ENCODE measurements at regions not wholly inside any gene's neighbourhood (a gene's known extent, or its start where the extent isn't known, plus 50 kb on each side); places are given as distances from the start of the nearest gene placed in this dataset.

DNA sequence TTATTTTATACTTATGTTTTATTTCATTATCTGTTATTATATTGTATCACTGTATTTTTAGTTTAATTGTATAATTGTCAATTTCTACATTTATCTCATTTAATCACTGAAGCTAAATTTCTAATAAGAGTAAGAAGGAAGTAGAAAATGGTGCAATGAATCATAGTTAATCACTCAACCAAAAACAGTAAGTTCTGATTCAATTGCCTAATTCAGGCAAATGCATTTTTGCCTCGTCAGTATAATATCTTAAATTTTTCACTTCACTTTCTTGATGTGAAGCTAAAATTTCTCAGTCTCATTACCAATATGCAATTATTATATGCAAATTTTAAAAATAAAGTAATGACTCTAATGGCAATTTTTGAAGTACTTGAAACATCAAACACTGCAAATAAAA is 340.5 kb upstream of the USP15 start:
- Mint-ChIP-seq H3K4me1 (no peaks in the 10 kb centered on the region), H3K4me3 (no peak overlapping the region), H3K36me3 (no peaks in the 10 kb centered on the region), H3K27ac (no peak overlapping the region), H3K27me3 (ENCODE audit: low read depth) (no peaks in the 10 kb centered on the region), H3K9me3 (peaks cover 18% of the 10 kb centered on the region)
- no peak for DNase-seq (ENCODE audit: low spot score in 2 of 2, unreplicated experiment in 2 of 2)
- TF ChIP-seq, protein P1, sequence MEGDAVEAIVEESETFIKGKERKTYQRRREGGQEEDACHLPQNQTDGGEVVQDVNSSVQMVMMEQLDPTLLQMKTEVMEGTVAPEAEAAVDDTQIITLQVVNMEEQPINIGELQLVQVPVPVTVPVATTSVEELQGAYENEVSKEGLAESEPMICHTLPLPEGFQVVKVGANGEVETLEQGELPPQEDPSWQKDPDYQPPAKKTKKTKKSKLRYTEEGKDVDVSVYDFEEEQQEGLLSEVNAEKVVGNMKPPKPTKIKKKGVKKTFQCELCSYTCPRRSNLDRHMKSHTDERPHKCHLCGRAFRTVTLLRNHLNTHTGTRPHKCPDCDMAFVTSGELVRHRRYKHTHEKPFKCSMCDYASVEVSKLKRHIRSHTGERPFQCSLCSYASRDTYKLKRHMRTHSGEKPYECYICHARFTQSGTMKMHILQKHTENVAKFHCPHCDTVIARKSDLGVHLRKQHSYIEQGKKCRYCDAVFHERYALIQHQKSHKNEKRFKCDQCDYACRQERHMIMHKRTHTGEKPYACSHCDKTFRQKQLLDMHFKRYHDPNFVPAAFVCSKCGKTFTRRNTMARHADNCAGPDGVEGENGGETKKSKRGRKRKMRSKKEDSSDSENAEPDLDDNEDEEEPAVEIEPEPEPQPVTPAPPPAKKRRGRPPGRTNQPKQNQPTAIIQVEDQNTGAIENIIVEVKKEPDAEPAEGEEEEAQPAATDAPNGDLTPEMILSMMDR (IDR thresholded peaks at IDR 0.05; ENCODE audit: unreplicated experiment), result no peak

DNA sequence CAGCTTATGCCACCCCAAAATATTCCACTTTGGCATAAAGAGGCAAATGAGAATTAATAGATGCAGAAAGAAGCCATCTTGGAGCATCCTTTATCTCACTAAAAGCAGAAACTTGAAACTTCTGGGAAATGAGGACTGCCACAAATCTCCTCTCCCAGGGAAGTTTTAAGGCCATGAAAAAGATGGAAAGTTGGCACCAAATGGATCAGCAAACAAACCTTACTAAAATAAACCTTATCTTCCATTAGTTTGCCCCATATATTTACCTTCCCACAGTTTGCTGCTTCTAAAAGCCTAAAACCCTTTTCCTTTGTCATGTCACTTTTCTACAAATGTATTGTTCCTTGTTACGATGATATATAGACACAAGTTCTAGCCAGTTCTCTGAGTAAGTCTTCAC is 340.0 kb upstream of the USP15 start:
- Mint-ChIP-seq H3K4me3 (no peak overlapping the region), H3K9me3 (peaks cover 22% of the 10 kb centered on the region), H3K27me3 (ENCODE audit: low read depth) (no peaks in the 10 kb centered on the region), H3K4me1 (no peaks in the 10 kb centered on the region), H3K27ac (no peak overlapping the region), H3K36me3 (no peaks in the 10 kb centered on the region)
- no peak for DNase-seq (ENCODE audit: low spot score in 2 of 2, unreplicated experiment in 2 of 2)
- TF ChIP-seq, protein P1 (IDR thresholded peaks at IDR 0.05; ENCODE audit: unreplicated experiment), result no peak

DNA sequence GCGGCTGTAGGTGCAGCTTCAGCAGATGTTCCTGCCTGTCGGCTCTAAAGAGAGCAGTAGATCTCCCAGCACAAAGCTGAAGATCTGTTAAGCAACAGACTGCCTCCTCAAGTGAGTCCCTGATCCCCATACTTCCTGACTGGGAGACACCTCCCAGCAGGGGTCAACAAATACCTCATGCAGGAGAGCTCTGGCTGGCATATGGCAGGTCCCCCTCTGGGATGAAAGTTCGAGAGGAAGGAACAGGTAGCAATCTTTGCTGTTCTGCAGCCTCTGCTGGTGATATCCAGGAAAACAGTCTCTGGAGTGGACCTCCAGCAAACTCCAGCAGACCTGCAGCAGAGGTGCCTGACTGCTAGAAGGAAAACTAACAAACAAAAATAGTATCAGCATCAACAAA is 337.1 kb upstream of the USP15 start:
- no peaks in the 10 kb centered on the region for H3K4me1 Mint-ChIP-seq
- TF ChIP-seq, protein P1 (IDR thresholded peaks at IDR 0.05; ENCODE audit: unreplicated experiment), result no peak
- peaks cover 45% of the 10 kb centered on the region for H3K9me3 Mint-ChIP-seq
- H3K27me3 Mint-ChIP-seq (ENCODE audit: low read depth), result no peaks in the 10 kb centered on the region
- no peak for DNase-seq (ENCODE audit: low spot score in 2 of 2, unreplicated experiment in 2 of 2)
- H3K27ac Mint-ChIP-seq, result no peak overlapping the region
- no peaks in the 10 kb centered on the region for H3K36me3 Mint-ChIP-seq
- no peak overlapping the region for H3K4me3 Mint-ChIP-seq

DNA sequence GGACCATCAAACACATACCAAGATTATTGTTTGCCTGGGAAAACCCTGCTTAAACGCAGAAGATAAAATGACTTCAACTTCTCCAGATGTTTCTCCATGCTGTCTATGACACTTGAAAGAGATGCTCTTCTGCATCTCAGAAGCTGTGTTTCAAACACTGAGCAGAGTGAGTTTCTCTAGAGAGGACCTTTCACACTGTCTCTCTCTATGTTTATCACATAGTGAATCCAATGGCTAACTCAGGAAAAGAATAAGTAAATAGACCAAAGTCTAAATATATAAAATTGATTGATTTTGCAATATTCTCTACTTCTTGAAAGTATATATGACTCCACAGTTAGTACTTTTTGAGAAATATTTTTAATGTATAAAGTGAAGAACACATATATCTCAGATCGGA is 325.6 kb upstream of the USP15 start:
- no peaks in the 10 kb centered on the region for H3K36me3 Mint-ChIP-seq
- no peaks in the 10 kb centered on the region for H3K4me1 Mint-ChIP-seq
- peaks cover 1% of the 10 kb centered on the region for H3K27me3 Mint-ChIP-seq (ENCODE audit: low read depth)
- H3K9me3 Mint-ChIP-seq, result peaks cover 5% of the 10 kb centered on the region
- no peak overlapping the region for H3K27ac Mint-ChIP-seq
- no peak overlapping the region for H3K4me3 Mint-ChIP-seq
- no peak for DNase-seq (ENCODE audit: low spot score in 2 of 2, unreplicated experiment in 2 of 2)
- TF ChIP-seq, protein P1 (IDR thresholded peaks at IDR 0.05; ENCODE audit: unreplicated experiment), result no peak

DNA sequence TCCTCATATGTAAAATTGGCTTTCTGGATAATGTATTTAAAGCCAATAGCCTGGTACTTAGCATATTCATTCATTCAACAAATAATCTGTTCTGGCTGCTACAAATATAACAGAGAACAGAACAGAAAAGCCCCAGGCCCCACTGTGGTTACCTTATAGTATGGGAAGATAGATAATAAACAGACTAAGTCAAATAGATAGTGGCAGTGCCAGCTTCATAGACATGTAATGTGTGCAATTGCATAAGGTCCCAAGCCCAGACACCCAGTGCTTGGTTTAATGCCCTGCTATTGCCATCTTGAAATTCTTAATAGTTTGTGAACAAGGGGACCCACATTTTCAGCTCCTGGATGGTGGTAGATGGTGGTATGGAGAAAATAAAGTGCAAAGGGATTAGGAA is 320.2 kb upstream of the USP15 start:
- Mint-ChIP-seq H3K36me3 (no peaks in the 10 kb centered on the region), H3K27me3 (ENCODE audit: low read depth) (peaks cover 1% of the 10 kb centered on the region), H3K9me3 (peaks cover 5% of the 10 kb centered on the region), H3K27ac (no peak overlapping the region), H3K4me1 (no peaks in the 10 kb centered on the region), H3K4me3 (no peak overlapping the region)
- no peak for DNase-seq (ENCODE audit: low spot score in 2 of 2, unreplicated experiment in 2 of 2)
- TF ChIP-seq, protein P1 (IDR thresholded peaks at IDR 0.05; ENCODE audit: unreplicated experiment), result no peak

DNA sequence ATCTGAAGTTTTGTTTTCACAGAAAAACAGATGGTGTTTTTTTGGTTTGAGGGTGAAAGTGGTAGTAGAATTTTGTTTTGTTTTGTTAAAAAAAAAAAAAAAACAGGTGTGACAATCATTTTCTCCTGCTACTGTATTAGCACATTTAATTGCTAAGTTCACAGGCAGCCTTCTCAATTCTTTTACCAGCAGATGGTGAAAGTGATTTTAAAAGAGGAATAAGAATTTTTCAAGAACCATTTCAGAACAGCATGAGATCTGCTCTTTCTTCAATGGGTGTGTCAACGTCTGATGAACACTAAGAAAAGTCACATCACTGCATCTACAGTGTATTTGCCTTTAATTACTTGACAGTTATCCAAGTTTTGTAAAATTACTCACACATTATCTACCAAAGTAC is 303.7 kb upstream of the USP15 start:
- Mint-ChIP-seq H3K4me1 (no peaks in the 10 kb centered on the region), H3K27ac (no peak overlapping the region), H3K9me3 (peaks cover 4% of the 10 kb centered on the region), H3K27me3 (ENCODE audit: low read depth) (no peaks in the 10 kb centered on the region), H3K36me3 (no peaks in the 10 kb centered on the region), H3K4me3 (no peak overlapping the region)
- TF ChIP-seq, protein P1 (IDR thresholded peaks at IDR 0.05; ENCODE audit: unreplicated experiment), result no peak
- DNase-seq (ENCODE audit: low spot score in 2 of 2, unreplicated experiment in 2 of 2), result no peak
